ENCODE measurements at regions not wholly inside any gene's neighbourhood (a gene's known extent, or its start where the extent isn't known, plus 50 kb on each side); places are given as distances from the start of the nearest gene placed in this dataset.
"Not testable (repeated sequence)": the region's sequence is repeated elsewhere in the genome, so short reads cannot be mapped to it uniquely, and the experiment has no call there.

GRCh38 chr7:53596230-53596629, 560.8 kb downstream of the POM121L12 start:
- DNase-seq: no peak

GRCh38 chr7:53600296-53600695, 564.9 kb downstream of the POM121L12 start:
- DNase-seq: no peak

- DNase-seq: no peak
These were observed 567.5 kb downstream of the POM121L12 start for GRCh38 chr7:53602817-53603418.

GRCh38 chr7:53603461-53603860, 568.0 kb downstream of the POM121L12 start:
- DNase-seq: no peak

- no peak for DNase-seq
These were observed 568.8 kb downstream of the POM121L12 start for GRCh38 chr7:53604201-53604600.

GRCh38 chr7:53607961-53608360, 572.5 kb downstream of the POM121L12 start:
- DNase-seq: no peak

GRCh38 chr7:53609185-53609584, 573.8 kb downstream of the POM121L12 start:
- DNase-seq: no peak

GRCh38 chr7:53611043-53611442, 575.6 kb downstream of the POM121L12 start:
- no peak for DNase-seq

DNA sequence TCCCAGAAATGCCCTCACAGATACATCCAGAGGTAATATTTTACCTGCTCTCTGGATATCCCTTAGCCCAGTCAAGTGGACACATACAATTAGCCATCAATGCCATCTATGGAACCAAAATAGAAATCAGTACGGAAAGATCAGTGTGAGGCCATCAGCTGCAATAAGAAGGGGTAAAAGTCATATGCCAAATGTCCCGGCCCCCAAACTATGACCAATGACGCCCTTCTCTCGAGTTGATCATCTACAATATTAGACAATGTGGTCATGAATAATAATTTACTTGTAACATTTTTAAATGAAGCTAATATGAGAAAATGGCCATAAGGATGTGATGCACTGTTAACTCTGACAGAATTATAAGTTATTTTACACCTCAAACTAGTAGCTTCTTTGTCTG, 588.9 kb downstream of the POM121L12 start:
- DNase-seq: no peak

- DNase-seq: no peak
These were observed 593.3 kb downstream of the POM121L12 start for GRCh38 chr7:53628775-53629174.

DNA sequence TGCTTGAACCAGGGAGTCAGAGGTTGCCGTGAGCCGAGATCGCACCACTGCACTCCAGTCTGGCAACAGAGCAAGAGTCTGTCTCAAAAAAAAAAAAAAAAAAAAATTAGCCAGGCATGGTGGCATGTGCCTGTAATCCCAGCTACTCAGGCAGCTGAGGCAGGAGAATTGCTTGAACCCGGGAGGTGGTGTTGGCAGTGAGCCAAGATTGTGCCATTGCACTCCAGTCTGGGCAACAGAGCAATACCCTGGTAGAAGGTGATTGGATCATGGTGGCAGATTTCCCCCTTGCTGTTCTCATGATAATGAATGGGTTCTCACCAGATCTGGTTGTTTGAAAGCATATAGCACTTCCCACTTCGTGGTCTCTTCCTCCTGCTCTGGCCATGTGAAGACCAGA, 599.8 kb downstream of the POM121L12 start:
- not testable (repeated sequence) for DNase-seq

- DNase-seq: no peak
These were observed 603.1 kb downstream of the POM121L12 start for GRCh38 chr7:53638517-53638916.

- DNase-seq: no peak
These were observed 605.7 kb downstream of the POM121L12 start for GRCh38 chr7:53641091-53641490.

DNA sequence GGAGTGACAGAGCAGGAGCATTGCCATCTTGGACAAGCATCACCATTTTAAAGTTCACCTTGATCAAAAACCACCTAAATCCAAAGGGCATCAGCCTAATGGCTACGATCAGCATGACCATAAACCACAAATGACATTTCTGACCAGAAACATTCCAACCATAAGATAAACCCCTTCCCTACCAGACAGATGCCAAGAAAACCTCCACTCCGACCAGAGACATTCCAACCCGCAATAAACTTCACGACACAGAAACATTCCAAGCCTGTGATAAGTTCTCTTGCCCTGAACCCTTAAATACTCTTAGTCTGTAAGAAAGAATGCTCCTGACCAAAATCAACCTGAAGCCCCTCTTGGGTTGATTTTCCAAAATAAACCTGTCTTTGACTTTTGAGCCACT, 606.9 kb downstream of the POM121L12 start:
- DNase-seq: no peak

GRCh38 chr7:53642866-53643265, 607.4 kb downstream of the POM121L12 start:
- no peak for DNase-seq

GRCh38 chr7:53656881-53657280, 621.4 kb downstream of the POM121L12 start:
- DNase-seq: no peak

GRCh38 chr7:53657586-53657985, 622.2 kb downstream of the POM121L12 start:
- DNase-seq: no peak

DNA sequence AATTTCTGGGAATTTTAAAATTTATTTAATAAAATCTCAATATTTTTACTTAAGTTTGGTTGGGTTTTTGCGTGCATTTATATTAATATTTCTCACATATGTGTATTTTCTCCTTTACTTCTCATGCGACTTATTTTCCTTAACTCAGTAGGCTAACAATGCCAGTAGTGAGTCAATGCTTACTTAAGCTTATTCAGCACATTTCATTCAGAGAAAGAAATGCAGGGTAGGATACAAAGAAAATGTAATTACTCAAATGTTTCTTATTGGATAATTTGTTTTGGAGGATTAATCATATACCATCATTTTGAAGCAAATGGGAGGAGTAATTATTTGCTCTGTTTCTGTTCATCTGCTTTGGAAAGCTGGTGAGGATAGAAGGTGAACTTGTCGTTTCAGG, 623.5 kb downstream of the POM121L12 start:
- no peak for DNase-seq

DNA sequence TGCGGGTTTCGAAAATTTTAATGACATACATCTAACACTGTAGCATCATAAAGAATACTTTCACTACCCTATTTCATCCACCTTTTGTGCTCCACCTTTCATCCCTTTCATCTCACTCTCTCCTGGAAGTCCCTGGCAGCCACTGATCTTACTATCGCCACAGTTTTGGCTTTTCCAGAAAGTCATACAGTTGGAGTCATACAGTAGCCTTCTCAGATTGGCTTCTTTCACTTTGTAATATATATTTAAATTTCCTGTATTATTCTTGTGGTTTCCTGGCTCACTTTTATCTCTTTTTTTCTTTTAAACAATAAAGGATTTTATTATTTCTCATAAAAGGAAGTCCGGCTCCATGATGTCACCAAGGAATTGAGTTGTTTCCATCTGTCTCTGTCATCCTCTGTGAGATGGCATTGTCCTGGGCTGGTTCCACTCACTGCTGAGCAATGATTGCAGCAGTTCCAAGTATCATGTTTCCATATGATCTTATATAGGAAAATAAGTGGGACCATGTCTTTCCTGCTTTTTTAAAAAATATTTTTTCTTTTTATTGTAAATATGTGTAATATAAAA, 626.3 kb downstream of the POM121L12 start:
- DNase-seq: no peak

GRCh38 chr7:53672681-53673080, 637.2 kb downstream of the POM121L12 start:
- DNase-seq: no peak

GRCh38 chr7:53675835-53676234, 640.4 kb downstream of the POM121L12 start:
- DNase-seq: no peak

DNA sequence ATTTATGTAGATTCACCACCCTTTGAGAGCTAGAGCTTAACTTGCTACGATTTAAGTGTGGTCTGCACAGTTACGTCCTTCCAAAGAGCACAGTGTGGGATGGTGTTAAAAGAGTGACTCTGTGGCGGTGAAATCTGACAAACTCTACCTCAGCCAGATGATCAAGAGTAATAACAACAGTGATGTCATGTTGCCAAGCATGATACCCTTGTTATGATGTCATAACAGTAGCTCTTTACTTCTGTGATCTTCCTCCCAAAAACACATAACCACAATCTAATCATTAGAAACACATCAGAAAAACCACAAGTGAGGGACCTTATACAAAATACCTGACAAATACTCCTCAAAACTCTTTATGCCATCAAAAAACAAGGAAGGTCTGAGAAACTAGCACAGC, 649.3 kb downstream of the POM121L12 start:
- DNase-seq: no peak

DNA sequence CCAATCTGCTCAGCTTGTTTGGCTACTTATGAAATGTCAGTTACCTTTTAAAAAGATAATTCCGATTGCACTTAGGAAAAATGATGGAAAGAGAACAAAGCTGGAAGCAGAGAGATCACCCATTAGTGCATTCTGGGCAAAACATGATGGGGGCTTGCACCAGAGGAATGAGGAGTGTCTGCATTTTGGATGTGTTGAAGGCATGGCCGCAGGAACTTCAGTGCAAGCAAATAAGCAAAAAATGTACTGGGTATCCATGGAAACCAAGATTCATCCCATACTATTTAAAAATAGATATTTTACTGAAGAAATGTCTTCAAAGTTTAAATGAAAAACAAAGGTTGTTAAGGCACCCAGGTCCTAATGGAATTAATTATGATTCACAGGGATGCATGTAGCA, 655.0 kb downstream of the POM121L12 start:
- no peak for DNase-seq

GRCh38 chr7:53697913-53698312, 662.5 kb downstream of the POM121L12 start:
- DNase-seq: no peak

DNA sequence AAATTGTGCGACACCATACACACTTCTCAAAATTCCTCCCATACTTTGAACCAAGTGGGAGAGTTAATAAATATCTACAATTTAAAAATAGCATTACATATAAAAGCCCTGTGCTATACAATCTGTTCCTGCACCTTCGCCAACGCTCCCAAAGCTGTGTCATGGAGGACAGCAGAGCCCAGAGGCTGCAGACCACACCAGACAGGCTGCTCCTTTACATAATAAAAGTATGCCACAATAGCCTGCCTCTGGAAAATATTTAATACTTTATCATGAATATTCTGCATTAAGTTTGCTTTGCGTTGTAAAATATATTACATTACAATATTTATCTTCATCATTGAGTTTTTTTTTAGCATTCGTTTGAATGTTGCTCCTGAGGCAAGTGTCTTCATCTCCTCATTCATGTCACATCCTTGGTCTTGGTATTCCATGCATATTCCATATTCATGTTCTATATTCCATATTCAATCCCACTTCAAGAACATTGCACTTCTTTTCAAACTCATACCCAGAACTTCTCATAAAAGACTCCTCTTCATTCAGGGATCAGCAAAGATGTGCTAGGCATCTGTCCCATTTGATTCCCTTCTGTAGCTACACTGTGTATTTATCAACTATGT, 663.9 kb downstream of the POM121L12 start:
- DNase-seq: no peak

Data from NCI-H446 (cell line).